HepG2 (cell line): ENCODE measurements at regions not wholly inside any gene's neighbourhood (a gene's known extent, or its start where the extent isn't known, plus 50 kb on each side); places are given as distances from the start of the nearest gene placed in this dataset.

ENCODE experiments used
- DBP ChIP-seq: sonication (generic); formaldehyde crosslinking; IDR thresholded peaks from 2 replicates; pipeline ENCODE4 v1.4.0; 2020; ENCODE audit warnings: missing genetic modification reagents; ENCODE audit errors: not compliant biosample characterization
- EP300 ChIP-seq, 3 experiments: sonication (generic) in 1 of 3; formaldehyde crosslinking in 1 of 3; IDR thresholded peaks; 2 replicates each; pipeline versions ENCODE4 v1.5.1 to v1.6.1; 2011 to 2020; ENCODE audit warnings: low read depth in 2 of 3, low read length in 2 of 3, borderline replicate concordance in 1 of 3, improper control_type of control experiment in 1 of 3, mild to moderate bottlenecking in 1 of 3, missing genetic modification reagents in 1 of 3, moderate library complexity in 1 of 3
- HDAC2 ChIP-seq: sonication (generic); formaldehyde crosslinking; IDR thresholded peaks from 2 replicates; pipeline ENCODE4 v1.4.0; 2020; ENCODE audit warnings: missing genetic modification reagents
- HMG20B ChIP-seq: conservative IDR thresholded peaks from 2 replicates; pipeline ENCODE4 v1.6.1; 2016; ENCODE audit warnings: missing genetic modification reagents, missing compliant biosample characterization
- JUN ChIP-seq: sonication (generic); formaldehyde crosslinking; IDR thresholded peaks from 2 replicates; pipeline ENCODE4 v1.4.0; 2020; ENCODE audit warnings: mild to moderate bottlenecking, missing genetic modification reagents
- KIAA2018 ChIP-seq: sonication (generic); formaldehyde crosslinking; IDR thresholded peaks from 2 replicates; pipeline ENCODE4 v1.5.0; 2020; ENCODE audit warnings: mild to moderate bottlenecking, missing genetic modification reagents, borderline replicate concordance
- SCMH1 ChIP-seq: sonication (generic); formaldehyde crosslinking; IDR thresholded peaks from 2 replicates; pipeline ENCODE4 v1.9.0; 2021; ENCODE audit warnings: missing genetic modification reagents, mild to moderate bottlenecking, borderline replicate concordance
- ZFP36 ChIP-seq: fragments of 150-350 bp; IDR thresholded peaks from 2 replicates; pipeline ENCODE4 v1.6.1; 2018; ENCODE audit warnings: borderline replicate concordance, low read length, low read depth; ENCODE audit not compliant: partially characterized antibody
- ZNF143 ChIP-seq: sonication (generic); formaldehyde crosslinking; IDR thresholded peaks from 2 replicates; pipeline ENCODE4 v1.4.0; 2020; ENCODE audit warnings: missing genetic modification reagents
- ZSCAN30 ChIP-seq: sonication (generic); formaldehyde crosslinking; IDR thresholded peaks from 2 replicates; pipeline ENCODE4 v1.5.0; 2020; ENCODE audit warnings: mild to moderate bottlenecking, missing genetic modification reagents

- no peak for TF ChIP-seq ZNF143
- TF ChIP-seq DBP: no peak
- no peak for TF ChIP-seq KIAA2018 (CRISPR knock-in tag)
- TF ChIP-seq HDAC2 (CRISPR knock-in tag): no peak
- TF ChIP-seq ZSCAN30 (CRISPR knock-in tag): no peak
- no peak for TF ChIP-seq JUN (CRISPR knock-in tag)
- no peak for TF ChIP-seq ZFP36
- no peak for TF ChIP-seq SCMH1
- TF ChIP-seq HMG20B (CRISPR knock-in tag): no peak
- no peak for TF ChIP-seq EP300 (IDR thresholded peaks at IDR 0.05; ENCODE audit: low read depth in 2 of 2, low read length in 2 of 2)
- TF ChIP-seq EP300 (CRISPR knock-in tag; IDR thresholded peaks at IDR 0.05; ENCODE audit: borderline replicate concordance): no peak
These were observed 1269.9 kb downstream of the FOXD4L5 start for GRCh38 chr9:64015136-64015535.
